Cardiac muscle cell (in vitro differentiated cells and primary cell): ENCODE measurements at regions not wholly inside any gene's neighbourhood (a gene's known extent, or its start where the extent isn't known, plus 50 kb on each side); places are given as distances from the start of the nearest gene placed in this dataset.

Source experiments
- DNase-seq, 2 donors: peaks; one replicate each; pipeline versions ENCODE4 v3.0.0 to v3.0.0-alpha.2; 2010 to 2017; ENCODE audit warnings: low read depth in 1 of 2, low spot score in 1 of 2
- H3K27ac ChIP-seq: fragments of 200-600 bp; sonication (generic); 2 replicates; pipeline ENCODE4 v1.5.1; 2016
- H3K27me3 ChIP-seq: fragments of 200-600 bp; sonication (generic); 2 replicates; pipeline ENCODE4 v1.6.0; 2016; ENCODE audit warnings: control low read depth
- H3K36me3 ChIP-seq: fragments of 200-600 bp; sonication (generic); 2 replicates; pipeline ENCODE4 v1.5.1; 2016; ENCODE audit warnings: control low read depth
- H3K4me1 ChIP-seq: fragments of 200-600 bp; sonication (generic); 2 replicates; pipeline ENCODE4 v1.8.1; 2017; ENCODE audit warnings: low read depth, mild to moderate bottlenecking, mixed run types
- H3K4me3 ChIP-seq: fragments of 200-600 bp; sonication (generic); 2 replicates; pipeline ENCODE4 v1.5.1; 2016; ENCODE audit warnings: mild to moderate bottlenecking
- H3K9me3 ChIP-seq: fragments of 200-600 bp; sonication (generic); 2 replicates; pipeline ENCODE4 v1.5.1; 2017; ENCODE audit warnings: low read depth, mild to moderate bottlenecking, control low read depth
- CTCF ChIP-seq: IDR thresholded peaks from 2 replicates; pipeline ENCODE4 v1.5.1; 2012; ENCODE audit warnings: low read depth, mild to moderate bottlenecking, low read length

DNA sequence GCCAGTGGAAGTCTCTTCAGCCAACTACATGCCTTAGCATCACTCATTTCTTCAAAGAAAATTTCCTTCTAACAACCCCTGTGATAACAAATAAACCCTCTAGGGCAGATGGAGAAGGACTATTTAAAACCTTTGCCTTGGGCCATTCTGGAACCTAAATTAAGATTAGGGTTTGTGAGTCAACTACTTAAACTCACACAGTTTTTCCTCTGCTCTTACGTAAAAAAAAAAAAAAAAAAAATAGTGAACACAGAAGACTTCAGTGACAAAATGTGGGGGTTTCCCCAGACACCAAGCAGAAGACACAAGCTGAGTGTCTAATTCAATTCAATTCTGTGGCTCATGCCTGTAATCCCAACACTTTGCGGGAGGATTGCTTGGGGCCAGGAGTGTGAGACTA is 65.8 kb upstream of the ERCC6L2 start:
- H3K4me1 ChIP-seq: peaks cover 16% of the 10 kb centered on the region
- no peaks in the 10 kb centered on the region for H3K27me3 ChIP-seq
- no peak overlapping the region for H3K4me3 ChIP-seq
- TF ChIP-seq CTCF: no peak
- H3K9me3 ChIP-seq: no peaks in the 10 kb centered on the region
- H3K36me3 ChIP-seq: peaks cover 3% of the 10 kb centered on the region
- no peak overlapping the region for H3K27ac ChIP-seq
- no peak for DNase-seq

DNA sequence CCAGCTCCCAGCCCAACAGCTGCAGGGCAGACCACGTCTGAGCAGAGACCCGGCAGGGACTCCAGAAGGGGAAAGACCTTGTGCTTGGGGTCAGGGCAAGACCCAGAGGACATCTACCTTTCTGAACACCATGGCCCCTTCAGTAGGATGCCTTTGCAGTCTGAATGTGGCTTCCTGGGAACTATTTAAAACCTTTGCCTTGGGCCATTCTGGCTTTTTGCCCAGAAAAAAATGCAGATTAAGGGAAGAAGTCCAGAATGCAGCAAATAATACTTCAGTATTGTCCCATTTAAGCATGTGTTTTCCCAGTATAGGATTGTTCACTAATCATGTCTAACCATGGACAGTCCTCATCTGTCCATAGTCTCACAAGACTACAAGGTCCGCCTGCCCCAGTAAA is 67.5 kb upstream of the ERCC6L2 start:
- peak in 1 of 2 donors; percentile 64 for DNase-seq

DNA sequence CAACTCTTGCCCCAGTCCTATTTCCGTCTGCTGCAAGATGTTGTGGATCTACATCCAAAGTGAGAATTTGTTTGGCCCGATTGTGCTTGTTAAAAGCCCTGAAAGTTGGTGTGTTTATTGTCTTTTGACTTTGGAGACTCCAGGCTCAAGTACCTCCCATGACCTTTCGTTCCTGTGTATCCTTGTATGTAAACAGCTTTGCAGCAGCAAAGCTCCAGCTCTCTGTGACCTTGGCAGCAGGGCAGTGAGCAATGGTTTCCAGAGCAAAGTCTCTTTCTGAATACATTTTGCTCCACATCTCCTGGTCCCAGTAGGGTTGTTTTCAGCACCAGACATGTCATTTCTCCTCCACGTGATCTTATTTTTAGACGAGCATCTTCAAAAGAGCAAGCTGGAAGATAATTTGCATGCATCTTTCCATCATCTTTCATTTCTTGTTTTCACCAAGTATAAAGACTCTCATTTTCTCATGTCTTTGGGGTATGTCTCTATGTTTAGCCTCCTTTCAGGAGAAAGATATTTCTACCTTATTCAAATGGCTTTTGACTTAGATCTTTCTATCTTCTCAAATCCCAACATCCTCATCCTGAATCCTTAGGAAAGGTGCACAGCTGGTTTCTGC is 68.1 kb upstream of the ERCC6L2 start:
- no peak for TF ChIP-seq CTCF
- Histone ChIP-seq H3K36me3 (no peaks in the 10 kb centered on the region), H3K27ac (no peak overlapping the region), H3K9me3 (no peaks in the 10 kb centered on the region), H3K27me3 (no peaks in the 10 kb centered on the region), H3K4me3 (no peak overlapping the region), H3K4me1 (peaks cover 12% of the 10 kb centered on the region)
- peak in 1 of 2 donors; percentile 30 for DNase-seq

More for the DNA sequence above, 67.5 kb upstream of the ERCC6L2 start:
- Histone ChIP-seq H3K4me1 (peaks cover 12% of the 10 kb centered on the region), H3K4me3 (no peak overlapping the region), H3K27ac (no peak overlapping the region), H3K27me3 (no peaks in the 10 kb centered on the region), H3K9me3 (no peaks in the 10 kb centered on the region), H3K36me3 (no peaks in the 10 kb centered on the region)
- no peak for TF ChIP-seq CTCF

DNA sequence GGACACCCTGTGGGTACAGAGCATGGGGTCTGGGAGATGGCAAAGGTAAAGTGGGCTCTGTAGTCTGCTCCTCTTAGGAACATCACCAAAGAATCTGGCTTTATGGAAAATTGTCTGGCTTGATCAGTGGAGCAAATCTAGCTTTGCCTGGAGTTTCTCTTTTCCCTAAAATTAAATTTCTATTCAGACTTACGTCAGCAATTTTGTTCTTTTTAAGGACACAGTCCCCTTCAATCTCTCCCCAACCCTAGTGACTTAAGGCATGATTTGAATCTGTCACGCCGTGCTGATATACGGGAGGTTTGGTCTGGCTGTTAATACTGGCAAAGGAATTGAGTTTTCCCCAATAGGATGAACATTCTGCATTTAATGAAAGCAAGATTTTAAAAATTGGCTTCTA is 72.3 kb upstream of the ERCC6L2 start:
- H3K4me3 ChIP-seq: no peak overlapping the region
- no peak for DNase-seq
- H3K27ac ChIP-seq: no peak overlapping the region
- H3K27me3 ChIP-seq: no peaks in the 10 kb centered on the region
- no peaks in the 10 kb centered on the region for H3K36me3 ChIP-seq
- peaks cover 12% of the 10 kb centered on the region for H3K4me1 ChIP-seq
- no peaks in the 10 kb centered on the region for H3K9me3 ChIP-seq
- TF ChIP-seq CTCF: no peak

DNA sequence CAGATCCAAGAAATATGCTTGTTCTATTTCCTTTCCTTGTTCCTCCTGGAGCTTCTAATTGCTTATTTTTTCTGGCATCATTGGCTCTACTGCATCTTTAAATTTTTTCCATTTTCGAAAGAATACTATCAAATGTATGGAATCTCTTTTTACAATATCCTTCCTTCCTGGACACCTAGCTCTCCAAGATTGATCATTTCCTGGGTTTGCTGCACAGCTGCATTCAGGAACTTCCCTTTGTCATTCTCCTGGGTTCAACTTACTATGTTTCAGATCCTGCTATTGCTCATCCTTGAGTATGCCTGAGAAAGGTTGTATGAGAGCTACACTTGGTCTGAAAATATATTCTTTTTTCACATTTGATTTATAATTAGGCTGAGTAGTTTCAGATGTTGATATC is 73.7 kb upstream of the ERCC6L2 start:
- H3K4me1 ChIP-seq: peaks cover 2% of the 10 kb centered on the region
- no peaks in the 10 kb centered on the region for H3K36me3 ChIP-seq
- no peak overlapping the region for H3K27ac ChIP-seq
- no peak for DNase-seq
- no peaks in the 10 kb centered on the region for H3K9me3 ChIP-seq
- H3K4me3 ChIP-seq: no peak overlapping the region
- no peak for TF ChIP-seq CTCF
- no peaks in the 10 kb centered on the region for H3K27me3 ChIP-seq
